Activated B cell treated with CpG ODN at 0.5 μM for 24 hours (primary cell): ENCODE measurements at regions not wholly inside any gene's neighbourhood (a gene's known extent, or its start where the extent isn't known, plus 50 kb on each side); places are given as distances from the start of the nearest gene placed in this dataset.

Experiments
- ATAC-seq: fragments of 200-7000 bp; cut with Tn5 transposase; one replicate; pipeline ENCODE4 v1.10.0; 2021; ENCODE audit warnings: low read depth, mild to moderate bottlenecking, moderate library complexity
- CTCF ChIA-PET: fragments of 350-600 bp; sonication (Branson Sonifier 250); formaldehyde crosslinking; loops from one replicate; lab custom pipeline; 2021; ENCODE audit warnings: antibody characterized with exemption; lab: Charles Lee
- POLR2A ChIA-PET: fragments of 350-600 bp; sonication (Branson Sonifier 250); formaldehyde crosslinking; loops from one replicate; lab custom pipeline; 2021; ENCODE audit warnings: antibody characterized with exemption; lab: Charles Lee
- DNase-seq: peaks from one replicate; pipeline ENCODE4 v3.0.0; 2022
- H3K27ac Mint-ChIP-seq: one replicate; pipeline ENCODE4 v1.8.0; 2020; ENCODE audit warnings: mixed read lengths
- H3K27me3 Mint-ChIP-seq: one replicate; pipeline ENCODE4 v1.8.0; 2021; ENCODE audit warnings: mixed read lengths
- H3K36me3 Mint-ChIP-seq: one replicate; pipeline ENCODE4 v1.8.0; 2021; ENCODE audit warnings: low read depth, mixed read lengths
- H3K4me1 Mint-ChIP-seq: one replicate; pipeline ENCODE4 v1.8.0; 2021; ENCODE audit warnings: mixed read lengths
- H3K4me3 Mint-ChIP-seq: one replicate; pipeline ENCODE4 v1.8.0; 2020; ENCODE audit warnings: mild to moderate bottlenecking, mixed read lengths
- H3K9me3 Mint-ChIP-seq: one replicate; pipeline ENCODE4 v1.8.0; 2020; ENCODE audit warnings: mixed read lengths
- intact Hi-C: fragments of 100-400 bp; cut with micrococcal nuclease; formaldehyde crosslinking; loops from one replicate; pipeline ENCODE4 v1.15.1; 2024
- TF ChIP-seq, protein P1 (sequence below): fragments of 200-600 bp; IDR thresholded peaks from one replicate; pipeline ENCODE4 v1.8.0; 2022; ENCODE audit warnings: antibody characterized with exemption, mild to moderate bottlenecking

DNA sequence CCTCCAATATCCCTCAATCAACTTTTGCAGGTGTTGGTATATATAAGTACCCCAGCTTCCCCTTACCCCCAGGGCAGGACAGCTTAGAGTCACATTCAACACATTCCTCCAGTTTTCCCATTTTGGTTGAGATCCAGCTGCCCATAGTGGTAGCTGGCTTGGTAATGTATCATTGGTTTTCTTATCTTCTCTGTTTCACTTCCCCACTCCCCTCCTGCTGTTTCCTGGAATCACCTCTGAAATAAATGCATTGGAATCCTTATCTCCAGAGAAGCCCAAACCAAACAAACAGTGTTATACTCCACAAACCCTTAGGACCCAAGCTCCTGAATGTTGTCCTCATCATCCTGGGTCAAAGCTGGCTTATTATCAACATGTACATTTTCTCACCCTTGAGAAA, 184.8 kb downstream of the TMEM38B start:
- TF ChIP-seq, protein P1, sequence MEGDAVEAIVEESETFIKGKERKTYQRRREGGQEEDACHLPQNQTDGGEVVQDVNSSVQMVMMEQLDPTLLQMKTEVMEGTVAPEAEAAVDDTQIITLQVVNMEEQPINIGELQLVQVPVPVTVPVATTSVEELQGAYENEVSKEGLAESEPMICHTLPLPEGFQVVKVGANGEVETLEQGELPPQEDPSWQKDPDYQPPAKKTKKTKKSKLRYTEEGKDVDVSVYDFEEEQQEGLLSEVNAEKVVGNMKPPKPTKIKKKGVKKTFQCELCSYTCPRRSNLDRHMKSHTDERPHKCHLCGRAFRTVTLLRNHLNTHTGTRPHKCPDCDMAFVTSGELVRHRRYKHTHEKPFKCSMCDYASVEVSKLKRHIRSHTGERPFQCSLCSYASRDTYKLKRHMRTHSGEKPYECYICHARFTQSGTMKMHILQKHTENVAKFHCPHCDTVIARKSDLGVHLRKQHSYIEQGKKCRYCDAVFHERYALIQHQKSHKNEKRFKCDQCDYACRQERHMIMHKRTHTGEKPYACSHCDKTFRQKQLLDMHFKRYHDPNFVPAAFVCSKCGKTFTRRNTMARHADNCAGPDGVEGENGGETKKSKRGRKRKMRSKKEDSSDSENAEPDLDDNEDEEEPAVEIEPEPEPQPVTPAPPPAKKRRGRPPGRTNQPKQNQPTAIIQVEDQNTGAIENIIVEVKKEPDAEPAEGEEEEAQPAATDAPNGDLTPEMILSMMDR: no peak
- POLR2A ChIA-PET: no interaction called here
- Mint-ChIP-seq H3K9me3 (no peaks in the 10 kb centered on the region), H3K4me3 (no peak overlapping the region), H3K27ac (no peak overlapping the region), H3K36me3 (no peaks in the 10 kb centered on the region), H3K27me3 (peaks cover 3% of the 10 kb centered on the region), H3K4me1 (peaks cover 4% of the 10 kb centered on the region)
- DNase-seq: no peak
- ATAC-seq: no peak
- intact Hi-C loops: no loop called here
- CTCF ChIA-PET: interaction anchor here (1.3 to 2.3 kb wide), 3 partner anchors 17 to 38 kb away, joined by 3 to 9 read pairs (median 3); no protein-coding TSS in a partner anchor

DNA sequence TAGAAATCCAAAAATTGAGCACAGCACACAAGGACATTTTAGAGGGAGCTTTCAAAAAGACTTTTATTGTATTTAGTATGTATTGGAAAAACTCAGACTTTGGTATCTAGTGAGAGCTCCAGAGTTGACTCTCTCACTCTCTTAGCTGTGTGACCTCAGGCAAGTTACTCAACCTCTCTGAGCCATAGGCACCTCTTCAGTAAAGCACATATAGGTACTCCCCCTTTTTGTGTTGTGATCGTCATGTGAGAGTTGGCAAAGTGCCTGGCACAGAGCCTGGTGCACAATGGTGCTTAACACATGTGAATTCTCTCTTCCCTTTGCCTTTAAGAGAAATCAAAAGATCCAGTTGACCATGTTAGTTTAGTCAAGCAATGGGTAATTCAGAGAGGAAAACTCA, 186.2 kb downstream of the TMEM38B start:
- H3K4me3 Mint-ChIP-seq: no peak overlapping the region
- ChIA-PET POLR2A (no interaction called here), CTCF (interaction anchor here (1.8 to 2.3 kb wide), 2 partner anchors 39 to 40 kb away, joined by 4 to 9 read pairs; no protein-coding TSS in a partner anchor)
- peaks cover 4% of the 10 kb centered on the region for H3K4me1 Mint-ChIP-seq
- no peaks in the 10 kb centered on the region for H3K36me3 Mint-ChIP-seq
- intact Hi-C loops: loop anchor here (5.0 kb wide), 1 partner anchor 223 kb away; no protein-coding TSS in a partner anchor
- H3K9me3 Mint-ChIP-seq: no peaks in the 10 kb centered on the region
- ATAC-seq (no peak), DNase-seq (no peak)
- H3K27ac Mint-ChIP-seq: no peak overlapping the region
- peaks cover 3% of the 10 kb centered on the region for H3K27me3 Mint-ChIP-seq
- TF ChIP-seq, protein P1: no peak

DNA sequence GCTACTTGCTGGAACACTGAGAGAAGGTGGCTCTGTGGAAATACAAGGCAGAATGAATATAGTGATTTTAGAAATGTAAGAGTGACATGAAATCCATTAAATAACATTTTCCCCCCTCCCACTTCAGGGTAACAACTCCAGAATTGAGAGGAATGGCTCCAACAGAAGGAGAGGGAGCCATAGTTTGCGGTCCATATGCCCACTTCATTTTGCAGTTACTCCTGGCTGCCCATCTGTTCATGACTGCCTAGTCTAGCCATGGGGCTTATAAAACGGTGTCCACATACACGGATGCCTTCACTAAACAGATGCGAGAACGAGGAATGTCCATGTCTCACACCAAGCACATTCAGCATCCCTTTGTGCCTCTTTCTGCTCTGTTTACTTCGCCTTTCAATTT, 186.7 kb downstream of the TMEM38B start:
- H3K9me3 Mint-ChIP-seq: no peaks in the 10 kb centered on the region
- H3K27me3 Mint-ChIP-seq: peaks cover 3% of the 10 kb centered on the region
- peaks cover 4% of the 10 kb centered on the region for H3K4me1 Mint-ChIP-seq
- ChIA-PET CTCF (interaction anchor here (0.7 to 2.3 kb wide), 11 partner anchors 8 to 273 kb away, joined by 3 to 29 read pairs (median 5); no protein-coding TSS in a partner anchor), POLR2A (no interaction called here)
- no peaks in the 10 kb centered on the region for H3K36me3 Mint-ChIP-seq
- TF ChIP-seq, protein P1: no peak
- H3K27ac Mint-ChIP-seq: no peak overlapping the region
- ATAC-seq (no peak), DNase-seq (no peak)
- no peak overlapping the region for H3K4me3 Mint-ChIP-seq
- intact Hi-C loops: loop anchor here (1.0 to 5.0 kb wide), 4 partner anchors 39 to 455 kb away; no protein-coding TSS in a partner anchor

DNA sequence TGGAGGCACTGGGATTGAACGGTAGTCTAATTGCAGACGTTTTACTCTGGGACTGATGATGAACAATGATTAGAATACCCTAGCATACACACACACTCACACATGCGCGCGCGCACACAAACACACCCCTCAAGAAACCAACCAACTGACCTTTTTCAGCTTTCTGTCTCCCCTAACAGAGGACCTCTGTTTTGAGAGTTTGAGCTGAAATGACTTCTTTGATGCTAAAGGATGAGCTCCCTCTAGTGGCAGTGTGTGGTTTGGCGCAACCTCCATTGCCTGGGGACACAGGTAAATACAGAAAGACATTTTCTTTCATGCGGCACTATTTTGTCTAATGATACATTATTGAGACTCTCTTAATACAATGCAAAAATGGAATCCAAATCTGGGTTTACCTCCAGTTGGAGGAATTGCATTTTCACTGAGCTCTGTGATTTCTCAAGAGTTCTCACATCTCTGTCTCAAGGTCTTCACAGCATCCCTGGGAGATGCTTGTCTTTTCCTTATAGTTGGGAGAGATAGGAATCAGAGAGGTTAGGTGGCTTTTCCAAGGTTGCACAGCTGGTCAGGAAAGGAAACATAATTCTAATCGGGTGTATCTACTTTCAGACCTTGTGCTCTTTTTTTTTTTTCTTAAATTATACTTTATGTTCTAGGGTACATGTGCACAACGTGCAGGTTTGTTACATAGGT, 187.5 kb downstream of the TMEM38B start:
- DNase-seq (peak; percentile 23), ATAC-seq (peak; percentile 45)
- H3K4me3 Mint-ChIP-seq: no peak overlapping the region
- ChIA-PET CTCF (interaction anchor here (0.7 to 1.8 kb wide), 12 partner anchors 9 to 274 kb away, joined by 3 to 29 read pairs (median 4); no protein-coding TSS in a partner anchor), POLR2A (no interaction called here)
- H3K27me3 Mint-ChIP-seq: peaks cover 3% of the 10 kb centered on the region
- intact Hi-C loops: loop anchor here (1.0 to 5.0 kb wide), 4 partner anchors 40 to 456 kb away; no protein-coding TSS in a partner anchor
- H3K27ac Mint-ChIP-seq: no peak overlapping the region
- TF ChIP-seq, protein P1: peak; percentile 85
- H3K36me3 Mint-ChIP-seq: no peaks in the 10 kb centered on the region
- peaks cover 4% of the 10 kb centered on the region for H3K4me1 Mint-ChIP-seq
- no peaks in the 10 kb centered on the region for H3K9me3 Mint-ChIP-seq

DNA sequence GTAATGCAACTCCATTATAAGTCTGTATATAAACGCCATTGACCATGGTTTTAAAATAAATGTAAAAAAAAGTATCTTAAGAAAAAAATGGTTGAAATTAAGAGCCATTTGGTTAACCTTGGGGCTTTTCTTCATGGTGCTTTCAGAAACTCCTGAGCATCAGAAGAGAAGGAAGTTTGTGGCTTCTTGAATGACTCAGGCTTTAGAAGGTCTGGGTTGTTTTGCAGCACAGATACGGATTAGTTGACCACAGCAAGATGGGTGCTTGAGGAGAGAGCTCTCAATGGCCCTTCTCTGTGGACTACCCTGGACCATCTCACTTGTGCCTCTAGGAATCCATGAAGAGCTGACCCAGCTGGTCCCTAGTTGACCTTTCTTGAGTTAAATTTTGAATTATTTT, 189.5 kb downstream of the TMEM38B start:
- TF ChIP-seq, protein P1: no peak
- H3K27me3 Mint-ChIP-seq: peaks cover 3% of the 10 kb centered on the region
- H3K4me3 Mint-ChIP-seq: no peak overlapping the region
- DNase-seq (no peak), ATAC-seq (no peak)
- ChIA-PET POLR2A (no interaction called here), CTCF (interaction anchor here (1.2 to 1.4 kb wide), 3 partner anchors 13 to 42 kb away, joined by 3 to 6 read pairs (median 3); no protein-coding TSS in a partner anchor)
- H3K36me3 Mint-ChIP-seq: no peaks in the 10 kb centered on the region
- H3K4me1 Mint-ChIP-seq: no peaks in the 10 kb centered on the region
- intact Hi-C loops: loop anchor here (5.0 kb wide), 1 partner anchor 227 kb away; no protein-coding TSS in a partner anchor
- H3K9me3 Mint-ChIP-seq: no peaks in the 10 kb centered on the region
- no peak overlapping the region for H3K27ac Mint-ChIP-seq
